COLO668 (cell line): ENCODE measurements at regions not wholly inside any gene's neighbourhood (a gene's known extent, or its start where the extent isn't known, plus 50 kb on each side); places are given as distances from the start of the nearest gene placed in this dataset.

Source experiments
- DNase-seq: peaks from one replicate; lab custom pipeline; 2025; ENCODE audit not compliant: unreplicated experiment; lab: John Stamatoyannopoulos, UW

DNA sequence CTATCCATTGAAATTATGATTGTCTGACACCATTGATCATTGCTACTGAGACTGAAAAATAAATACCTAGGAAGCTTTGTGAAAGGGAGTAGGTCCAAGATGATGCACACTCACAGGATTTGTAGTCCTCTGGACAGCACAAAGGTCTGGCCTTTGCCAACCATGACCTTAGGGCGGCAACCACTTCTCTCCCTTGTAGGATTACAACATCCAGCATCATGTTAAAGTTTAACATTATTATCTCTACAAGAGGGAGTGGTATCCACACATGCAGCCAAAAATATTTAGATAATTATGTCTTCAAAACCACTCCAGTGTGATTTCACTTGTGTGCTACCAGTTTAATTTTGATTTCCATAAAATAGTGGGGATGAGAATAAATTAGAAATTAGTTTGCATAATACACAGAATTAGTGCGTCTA is 51.1 kb upstream of the NHSL1 start:
- DNase-seq: no peak

DNA sequence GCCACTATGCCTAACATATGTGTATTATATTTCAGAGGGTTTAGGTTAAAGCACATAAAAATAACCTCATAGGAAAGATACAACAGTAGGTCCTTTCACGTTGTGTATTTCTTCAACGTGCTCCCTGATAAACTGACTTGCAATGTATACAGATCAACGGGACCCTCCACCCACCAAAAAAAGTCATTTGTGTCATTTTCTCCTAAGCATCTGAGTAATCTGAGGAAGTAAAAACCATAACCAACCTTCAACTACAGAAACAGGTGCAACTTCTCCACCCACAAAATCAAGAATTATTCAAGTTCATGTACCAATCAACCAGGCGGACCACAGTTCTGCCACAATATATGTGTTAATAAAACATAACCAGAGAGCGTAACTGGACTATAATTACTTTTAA is 54.9 kb upstream of the NHSL1 start:
- no peak for DNase-seq

DNA sequence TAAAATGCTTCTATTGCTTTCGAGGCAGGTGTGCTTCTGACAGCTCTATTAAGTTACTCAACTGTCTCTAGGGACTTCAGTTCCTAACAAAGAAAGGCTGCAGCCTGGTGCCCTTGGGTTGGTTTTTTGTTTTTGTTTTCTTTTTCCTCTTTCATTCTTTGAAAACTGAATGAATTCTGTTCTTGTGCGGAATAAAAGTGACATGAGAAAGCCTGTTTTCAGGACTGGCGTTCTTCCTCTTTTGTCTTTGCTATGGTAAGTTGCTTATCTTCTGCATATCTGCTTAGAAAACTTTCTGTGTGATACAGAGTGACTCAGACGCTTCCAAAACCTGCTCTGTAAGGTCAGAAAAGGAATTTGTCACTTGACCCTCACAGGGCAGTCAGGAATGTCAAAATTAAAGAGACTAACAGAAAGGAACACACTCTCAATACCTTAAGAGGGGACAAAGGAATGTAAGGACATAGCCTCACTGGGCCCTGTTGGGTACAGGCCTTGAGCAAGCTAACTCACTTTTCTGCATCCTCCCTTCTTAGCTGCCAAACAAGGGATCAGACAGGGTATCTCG is 56.2 kb upstream of the NHSL1 start:
- DNase-seq: no peak

DNA sequence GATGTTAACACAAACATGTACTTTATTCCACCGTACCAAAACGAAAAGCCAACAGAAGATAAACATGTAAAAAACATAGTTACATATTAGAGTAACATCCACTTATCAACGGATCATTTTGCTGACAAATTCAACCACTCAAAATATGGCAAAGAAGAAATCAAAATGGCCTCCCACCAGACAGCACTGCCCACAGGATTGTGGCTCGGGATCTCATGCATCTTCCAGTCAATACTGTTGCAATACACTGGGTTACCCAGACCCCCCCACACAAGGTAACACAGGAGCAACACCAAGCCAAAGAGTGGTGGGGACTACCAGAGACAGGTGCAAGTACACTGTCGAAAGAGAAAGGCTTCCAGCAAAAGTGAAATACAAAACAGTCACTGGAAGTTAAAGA is 57.9 kb upstream of the NHSL1 start:
- no peak for DNase-seq

DNA sequence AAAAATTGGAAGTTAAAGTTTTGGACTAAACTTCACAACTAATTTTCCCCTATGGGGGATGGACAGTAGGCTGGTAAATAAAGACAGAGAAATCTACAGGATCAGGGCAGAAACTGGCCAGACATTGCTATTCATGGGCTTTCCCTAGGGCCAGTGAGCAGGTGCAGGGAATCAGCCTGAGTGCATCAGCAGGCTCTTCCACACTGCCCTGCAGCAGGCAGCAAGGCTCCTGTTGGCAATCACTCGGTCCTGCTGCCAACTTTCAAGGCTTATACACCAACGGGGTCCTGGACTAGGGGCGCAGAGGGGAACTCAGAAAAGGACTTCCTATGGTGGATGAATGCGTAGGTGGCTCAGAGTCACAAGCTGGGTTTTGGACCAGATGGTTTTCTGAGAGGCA is 59.8 kb upstream of the NHSL1 start:
- DNase-seq: no peak

DNA sequence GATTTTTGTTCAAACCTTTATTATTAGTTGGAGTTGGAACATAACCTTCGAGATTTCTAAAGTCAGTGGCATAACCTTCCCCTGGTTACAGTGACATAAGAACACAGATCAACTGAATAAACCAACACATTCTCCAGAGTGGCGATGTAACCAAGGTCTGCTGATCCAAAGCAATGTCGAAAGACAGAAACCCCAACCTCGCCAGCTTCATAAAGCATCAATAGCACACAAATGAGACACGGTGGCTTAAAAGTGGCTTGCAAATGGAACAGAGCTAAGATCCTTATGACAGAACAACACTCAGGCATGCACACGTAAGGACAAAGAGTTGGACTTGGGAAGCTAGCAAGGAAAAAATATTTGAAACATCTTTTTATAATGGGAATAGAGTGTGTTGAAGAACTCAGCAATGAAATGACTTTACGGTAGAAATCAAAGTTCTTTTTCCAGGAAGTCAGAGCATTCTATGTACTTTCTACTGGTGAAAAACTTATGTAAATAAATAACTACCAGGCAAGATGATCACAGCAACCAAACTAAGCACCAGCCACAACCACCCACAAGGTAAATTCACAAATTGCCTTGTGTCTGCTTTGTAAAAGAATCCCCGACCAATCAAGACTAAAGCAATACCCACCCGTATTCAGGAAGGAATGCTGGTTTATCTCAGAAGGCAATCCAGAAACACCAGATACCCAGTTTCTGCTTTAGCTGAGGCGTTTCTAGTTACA is 61.0 kb upstream of the NHSL1 start:
- no peak for DNase-seq

DNA sequence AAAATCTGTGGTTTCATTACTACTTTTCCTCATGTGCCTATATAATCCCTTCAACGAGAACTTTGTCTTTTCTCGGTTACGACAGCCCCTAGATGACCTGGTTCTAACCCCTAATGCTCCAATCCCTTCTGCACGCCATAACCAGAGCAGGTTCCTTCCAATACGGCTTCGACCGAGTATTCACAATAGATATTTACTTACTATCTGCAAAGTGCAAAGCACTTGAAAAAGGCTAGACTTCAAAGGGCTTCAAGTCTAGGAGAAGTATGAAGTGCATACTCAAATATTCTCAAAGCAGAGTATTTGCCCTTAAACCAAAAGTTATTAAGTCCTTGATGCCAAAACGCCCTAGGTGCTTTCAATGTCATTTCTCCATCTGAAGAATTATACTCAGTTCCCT is 63.4 kb upstream of the NHSL1 start:
- DNase-seq: no peak

DNA sequence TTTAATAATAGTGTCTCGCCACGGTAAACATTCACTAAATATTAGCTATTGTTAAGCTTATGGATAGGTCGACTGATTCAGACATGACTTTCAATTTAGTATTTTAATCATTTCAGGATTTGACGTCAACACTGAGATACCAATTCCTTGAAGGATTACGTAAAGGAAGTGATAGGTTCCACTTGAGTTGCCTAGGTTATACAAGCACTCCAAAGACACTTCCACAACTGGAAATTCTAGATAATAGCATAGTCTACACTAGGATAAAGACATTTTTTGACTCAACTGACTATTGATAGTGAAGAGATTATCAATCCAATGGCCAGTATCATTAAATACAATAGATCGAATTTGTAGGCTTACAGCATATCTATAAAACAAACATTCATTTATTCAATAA is 63.9 kb upstream of the NHSL1 start:
- no peak for DNase-seq

DNA sequence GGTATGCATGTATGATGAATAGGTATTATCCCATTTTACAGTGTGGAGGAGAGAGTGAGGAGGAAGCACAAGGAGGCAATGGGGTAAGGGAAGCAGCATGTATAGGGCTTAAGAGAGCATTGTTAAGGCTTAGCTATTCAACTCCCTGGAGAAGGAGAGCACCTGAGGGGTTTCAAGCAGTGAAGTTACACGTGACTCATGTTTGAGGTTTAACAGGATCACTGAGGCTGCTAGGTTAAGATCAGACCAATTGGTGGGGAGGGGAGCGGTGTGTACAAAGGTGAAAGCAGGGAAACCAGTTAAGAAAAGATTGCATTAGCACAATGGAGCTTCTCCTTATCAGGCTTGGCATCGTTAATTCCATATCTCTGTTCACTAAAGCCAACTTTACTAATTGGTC is 64.4 kb upstream of the NHSL1 start:
- no peak for DNase-seq

DNA sequence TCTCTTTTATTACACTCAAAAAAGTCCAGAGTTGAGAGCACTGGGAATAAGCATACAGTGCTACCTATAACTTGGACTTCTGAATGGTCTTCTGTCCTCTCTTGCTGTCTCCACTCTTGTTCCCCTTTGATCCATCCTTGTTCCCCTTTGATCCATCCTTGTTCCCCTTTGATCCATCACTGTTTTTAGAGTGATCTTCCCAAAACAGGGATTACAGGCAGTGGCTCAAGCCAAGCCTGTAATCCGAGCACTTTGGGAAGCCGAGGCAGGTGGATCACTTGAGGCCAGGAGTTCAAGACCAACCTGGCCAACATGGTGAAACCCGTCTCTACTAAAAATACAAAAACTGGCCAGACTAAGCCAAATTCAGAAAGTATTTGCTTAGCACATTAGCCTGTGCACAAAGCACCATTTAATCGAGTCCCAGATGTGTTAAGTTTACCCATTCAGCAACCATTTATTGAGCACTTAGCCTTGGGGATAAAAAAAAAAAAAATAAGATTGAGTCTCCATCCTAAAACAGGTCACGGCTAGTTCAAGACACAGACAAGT is 65.0 kb upstream of the NHSL1 start:
- no peak for DNase-seq

DNA sequence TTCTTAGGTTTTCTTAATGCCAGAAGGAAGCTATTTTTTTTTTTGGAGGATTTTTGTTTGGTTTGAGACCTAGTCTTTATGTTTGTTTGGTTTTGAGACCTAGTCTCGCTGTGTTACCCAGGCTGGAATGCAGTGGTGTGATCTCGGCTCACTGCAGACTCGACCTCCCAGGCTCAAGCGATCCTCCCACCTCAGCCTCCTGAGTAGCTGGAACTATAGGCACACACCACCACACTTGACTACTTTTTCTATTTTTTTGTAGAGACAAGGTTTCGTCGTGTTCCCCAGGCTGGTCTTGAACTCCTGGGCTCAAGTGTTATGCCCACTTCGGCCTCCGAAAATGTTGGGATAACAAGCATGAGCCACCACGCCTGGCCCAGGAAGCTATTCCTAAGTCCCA is 67.8 kb upstream of the NHSL1 start:
- DNase-seq: no peak

DNA sequence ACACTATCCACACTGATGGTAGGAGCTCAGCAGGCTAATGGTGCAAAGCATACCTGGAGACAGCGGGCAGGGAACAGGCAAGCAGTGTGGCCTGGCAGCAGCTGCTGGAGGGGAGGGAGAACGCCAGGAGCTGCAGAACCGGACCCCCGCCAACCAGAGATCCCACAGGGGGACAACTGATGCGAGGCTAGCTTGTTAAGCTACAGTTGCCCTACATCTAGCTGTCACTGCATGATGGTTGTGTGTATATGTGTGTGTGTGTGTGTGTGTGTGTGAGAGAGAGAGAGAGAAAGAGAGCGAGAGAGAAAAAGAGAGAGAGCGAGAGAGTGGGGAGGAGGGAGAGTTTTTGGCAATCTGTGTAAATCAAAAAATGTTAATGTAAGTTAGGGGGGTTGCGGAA is 69.7 kb upstream of the NHSL1 start:
- no peak for DNase-seq

DNA sequence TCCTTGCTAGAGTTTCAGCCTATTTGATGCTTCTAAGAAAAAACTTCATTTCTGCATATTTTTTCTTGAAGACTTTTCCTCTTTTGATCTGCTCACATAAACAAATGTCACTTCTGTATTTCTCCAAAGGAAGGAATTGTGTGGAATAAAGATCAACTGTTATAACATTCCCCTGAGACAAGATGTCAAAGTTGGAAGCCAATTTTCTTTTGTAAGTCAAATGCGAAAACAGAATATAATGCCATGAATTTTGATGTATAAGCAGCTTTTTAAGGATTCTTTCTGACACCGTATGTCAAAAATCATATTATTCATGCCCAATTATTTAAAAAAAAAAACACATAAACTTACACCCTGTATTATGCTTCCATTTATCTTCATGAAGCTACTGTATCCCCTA is 70.3 kb upstream of the NHSL1 start:
- no peak for DNase-seq

DNA sequence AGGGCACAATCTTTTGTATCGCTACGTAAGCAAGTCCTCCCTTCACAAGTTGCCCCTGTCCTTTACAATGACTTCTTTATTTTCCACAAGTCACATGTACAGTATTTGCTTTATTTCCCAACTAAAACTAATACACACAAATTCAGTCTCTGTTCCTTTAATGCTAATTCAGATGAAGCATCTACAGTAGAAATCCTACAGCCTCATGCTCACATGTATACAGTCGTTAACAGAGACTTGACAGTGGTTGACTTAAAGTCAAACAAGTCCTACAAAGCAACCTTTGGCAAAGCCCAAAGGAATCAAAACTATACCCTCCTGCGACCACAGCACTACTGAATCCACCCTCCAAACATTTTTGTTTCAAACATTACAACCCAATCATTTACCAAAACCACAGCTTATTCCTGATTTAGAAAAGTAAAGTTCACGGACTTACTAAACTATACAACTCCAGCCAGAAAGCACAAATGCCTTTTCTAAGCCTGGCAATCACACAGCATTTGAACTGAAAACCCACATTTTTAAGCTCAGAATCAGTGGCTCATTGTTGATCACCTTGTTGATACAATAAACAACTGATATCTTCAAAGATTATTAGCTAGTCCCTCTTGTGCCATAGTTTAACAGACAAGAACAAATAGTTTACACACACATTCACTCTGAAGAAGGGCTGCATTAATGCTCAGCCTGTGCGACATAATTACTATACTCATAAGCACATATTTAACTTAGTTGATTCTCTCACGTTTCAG is 70.9 kb upstream of the NHSL1 start:
- no peak for DNase-seq

DNA sequence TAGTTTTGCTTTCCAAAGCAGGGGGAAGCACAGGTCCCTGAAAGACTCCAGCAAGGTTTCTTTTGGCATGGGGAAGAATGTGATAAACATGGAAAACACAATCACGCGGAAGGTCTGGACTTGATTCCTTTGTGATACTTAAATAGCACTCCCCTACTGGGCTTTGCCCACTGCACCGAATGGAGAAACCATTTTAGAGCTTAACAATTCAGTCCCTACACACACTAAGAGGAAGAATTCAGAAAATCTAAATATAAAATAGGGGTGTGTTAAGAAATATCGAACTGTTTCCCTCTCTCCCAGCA is 71.4 kb upstream of the NHSL1 start:
- no peak for DNase-seq

DNA sequence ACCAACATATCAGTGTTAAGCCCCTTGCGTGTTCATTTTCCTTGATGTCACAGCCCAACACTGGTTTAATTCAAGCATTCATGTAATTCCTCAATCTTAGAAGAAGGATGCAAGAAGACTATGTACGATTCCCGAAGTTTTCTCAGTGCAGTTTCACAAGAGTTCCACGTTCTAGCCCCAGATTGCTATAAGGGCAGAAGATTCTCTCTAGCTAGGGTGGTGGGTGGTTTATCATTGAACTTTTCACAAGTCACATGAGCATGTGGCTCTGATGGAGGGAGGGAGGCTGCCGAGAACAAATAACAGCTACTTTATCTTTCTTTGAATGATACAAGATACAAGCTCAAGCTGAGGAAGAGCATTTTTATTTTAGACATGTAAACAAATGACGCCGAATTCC is 71.9 kb upstream of the NHSL1 start:
- no peak for DNase-seq

DNA sequence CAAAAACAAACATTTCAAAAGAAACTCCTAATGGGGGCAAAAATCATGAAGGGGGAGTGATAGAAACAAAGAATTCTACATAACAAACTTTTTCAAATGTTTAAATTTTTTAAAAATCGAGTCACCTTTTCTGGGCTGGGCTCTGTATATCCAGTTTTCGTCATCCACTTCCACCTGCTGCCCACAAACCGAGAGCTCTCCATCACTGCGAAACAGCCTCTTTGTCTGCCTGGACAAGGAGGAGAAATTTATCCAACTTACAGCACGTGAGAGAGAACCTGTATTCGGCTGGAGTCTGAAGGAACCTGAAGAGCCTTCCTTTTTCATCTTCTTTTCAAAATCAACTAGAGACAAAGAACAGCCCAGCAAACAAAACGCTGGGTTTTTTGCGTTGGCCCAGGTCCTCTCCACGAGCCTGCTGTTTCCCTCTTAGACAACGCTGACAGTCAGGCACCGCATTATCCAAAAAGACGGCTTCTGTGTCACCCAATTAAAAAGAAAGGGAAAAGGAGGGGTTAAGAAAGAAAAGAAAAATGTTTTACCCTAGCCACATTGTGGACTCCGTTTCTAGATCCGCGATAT is 72.4 kb upstream of the NHSL1 start:
- DNase-seq: no peak

DNA sequence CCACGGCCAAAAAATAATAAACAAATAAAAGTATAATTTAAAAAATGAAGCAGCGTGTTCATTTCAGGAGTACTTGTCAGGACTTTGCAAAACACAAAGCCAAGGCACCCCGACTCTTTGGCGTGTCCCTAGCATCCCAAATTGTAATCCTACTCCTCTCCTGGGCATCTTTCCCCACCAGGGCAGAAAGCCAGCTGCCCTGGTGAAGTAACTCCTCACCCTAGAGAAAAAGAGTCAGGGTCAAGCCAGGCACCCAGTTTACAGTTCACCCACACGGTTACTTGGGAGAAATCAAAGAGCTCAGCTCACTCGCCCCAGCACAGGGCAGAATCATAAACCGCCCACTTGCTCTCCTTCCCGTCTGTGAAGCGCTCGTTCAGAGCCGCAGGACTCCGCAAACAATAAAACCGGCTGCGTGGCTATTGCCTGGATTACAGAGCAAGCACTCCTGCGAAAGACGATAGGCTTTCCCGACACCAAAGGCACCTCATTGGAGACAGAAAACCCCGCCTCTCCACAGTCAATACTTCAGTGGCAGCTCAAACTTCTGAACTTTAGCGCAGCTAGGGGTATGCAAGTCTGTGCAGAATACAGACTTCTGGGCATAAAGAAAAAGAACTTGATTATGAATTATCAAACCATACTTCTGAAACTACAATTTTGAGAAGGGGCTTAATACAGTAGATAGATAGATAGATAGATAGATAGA is 73.0 kb upstream of the NHSL1 start:
- DNase-seq: no peak

DNA sequence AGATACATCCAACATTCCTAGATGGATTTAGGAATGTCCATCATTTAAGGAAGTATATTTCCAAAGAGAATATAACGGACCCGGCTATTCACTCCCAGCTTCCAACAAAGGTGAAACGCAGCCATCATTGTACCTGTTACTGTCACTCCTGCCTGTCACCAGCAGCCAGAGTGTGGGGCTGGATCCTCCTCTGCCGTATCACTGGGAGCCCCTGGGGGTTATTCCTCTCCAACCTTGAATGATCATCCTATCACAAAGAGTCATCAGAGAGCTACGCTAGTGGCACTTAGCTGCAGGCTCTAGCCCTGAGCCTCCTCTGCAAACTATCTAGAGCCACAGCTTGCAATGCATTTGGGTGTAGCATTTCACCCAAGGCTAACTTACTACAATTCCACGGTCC is 73.6 kb upstream of the NHSL1 start:
- DNase-seq: no peak

DNA sequence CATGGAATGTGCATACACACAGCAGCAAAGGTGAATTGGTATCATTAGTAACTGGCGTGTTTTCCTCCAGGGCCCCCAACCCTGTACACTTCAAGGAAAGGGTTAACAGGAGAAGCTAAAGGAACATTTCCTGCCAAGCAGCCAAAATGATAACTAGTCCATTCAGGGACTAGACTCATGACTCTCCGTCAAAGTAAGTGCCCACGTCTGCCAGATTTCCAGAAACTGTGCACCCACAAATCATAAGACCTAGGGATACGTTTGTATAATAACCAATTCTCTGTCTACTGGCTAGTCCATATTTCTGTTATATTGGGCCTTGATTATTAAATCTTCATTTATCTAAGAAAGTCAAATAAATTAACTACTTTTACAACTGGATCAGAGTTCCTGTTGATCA is 76.0 kb upstream of the NHSL1 start:
- no peak for DNase-seq

DNA sequence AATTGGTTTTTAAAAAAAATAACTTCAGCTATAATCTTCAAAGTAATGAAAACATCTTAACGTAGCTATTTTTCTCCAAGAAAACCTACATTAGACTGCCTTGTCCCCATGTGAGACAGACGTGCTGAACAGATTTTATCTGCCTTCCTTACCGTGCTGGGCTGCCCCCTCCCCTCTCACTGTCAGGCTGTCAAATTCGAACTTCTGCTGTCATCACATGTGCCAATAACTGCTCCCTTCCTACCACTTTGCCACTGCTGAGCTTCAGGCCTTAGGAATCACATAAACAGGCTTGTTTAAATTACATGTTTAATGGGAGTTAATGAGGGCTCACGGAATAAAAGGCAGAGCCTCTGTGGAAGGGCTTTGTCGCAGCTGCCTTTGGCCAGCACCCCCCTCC is 77.0 kb upstream of the NHSL1 start:
- DNase-seq: no peak
